WTC11 (cell line): ENCODE measurements at regions not wholly inside any gene's neighbourhood (a gene's known extent, or its start where the extent isn't known, plus 50 kb on each side); places are given as distances from the start of the nearest gene placed in this dataset.

Source experiments
- ATAC-seq: fragments of 200-7000 bp; cut with Tn5 transposase; 2 replicates; pipeline ENCODE4 v1.10.0; 2021; ENCODE audit warnings: mild to moderate bottlenecking, moderate library complexity
- CTCF ChIA-PET: fragments of 300-600 bp; sonication (Branson Sonifier 250); formaldehyde crosslinking; loops from one replicate; lab custom pipeline; 2021; ENCODE audit warnings: antibody characterized with exemption; lab: Charles Lee
- POLR2A ChIA-PET: fragments of 350-600 bp; sonication (Branson Sonifier 250); formaldehyde crosslinking; loops from one replicate; lab custom pipeline; 2021; ENCODE audit warnings: antibody characterized with exemption; lab: Charles Lee
- DNase-seq: peaks from one replicate; pipeline ENCODE4 v3.0.0; 2021; ENCODE audit warnings: low spot score
- H3K27ac Mint-ChIP-seq: 2 replicates; pipeline ENCODE4 v1.8.0; 2021; ENCODE audit warnings: mixed read lengths
- H3K27me3 Mint-ChIP-seq: 2 replicates; pipeline ENCODE4 v1.8.0; 2021; ENCODE audit warnings: low read depth, mild to moderate bottlenecking, moderate library complexity, mixed read lengths
- H3K36me3 Mint-ChIP-seq: 2 replicates; pipeline ENCODE4 v1.8.0; 2021; ENCODE audit warnings: mixed read lengths
- H3K4me1 Mint-ChIP-seq: 2 replicates; pipeline ENCODE4 v1.8.0; 2022; ENCODE audit warnings: mixed read lengths
- H3K4me3 Mint-ChIP-seq: 2 replicates; pipeline ENCODE4 v1.8.0; 2021; ENCODE audit warnings: mild to moderate bottlenecking, moderate library complexity, mixed read lengths
- H3K9me3 Mint-ChIP-seq: 2 replicates; pipeline ENCODE4 v1.8.0; 2021; ENCODE audit warnings: mixed read lengths
- ATF1 ChIP-seq: sonication (generic); formaldehyde crosslinking; IDR thresholded peaks from 2 replicates; pipeline ENCODE4 v1.8.1; 2023; ENCODE audit warnings: mild to moderate bottlenecking, moderate library complexity, missing genetic modification reagents
- E2F1 ChIP-seq: sonication (generic); formaldehyde crosslinking; IDR thresholded peaks from 2 replicates; pipeline ENCODE4 v1.8.0; 2022; ENCODE audit warnings: mild to moderate bottlenecking, missing genetic modification reagents
- GRHL2 ChIP-seq: fragments of 250-450 bp; sonication (Bioruptor Pico); IDR thresholded peaks from 2 replicates; pipeline ENCODE4 v1.8.0; 2022; ENCODE audit warnings: mild to moderate bottlenecking, moderate library complexity; ENCODE audit not compliant: insufficient replicate concordance, severe bottlenecking
- HMGA2 ChIP-seq: fragments of 250-450 bp; sonication (Bioruptor Pico); IDR thresholded peaks from 2 replicates; pipeline ENCODE4 v1.4.0; 2021; ENCODE audit warnings: mild to moderate bottlenecking, moderate library complexity
- JAZF1 ChIP-seq: fragments of 250-450 bp; sonication (Bioruptor Pico); IDR thresholded peaks from 2 replicates; pipeline ENCODE4 v1.9.0; 2021; ENCODE audit warnings: moderate library complexity, mild to moderate bottlenecking, inconsistent platforms
- SP1 ChIP-seq: sonication (generic); formaldehyde crosslinking; conservative IDR thresholded peaks from 2 replicates; pipeline ENCODE4 v1.8.1; 2022; ENCODE audit warnings: missing genetic modification reagents
- TEAD4 ChIP-seq: sonication (generic); formaldehyde crosslinking; IDR thresholded peaks from 2 replicates; pipeline ENCODE4 v1.8.0; 2022; ENCODE audit warnings: mild to moderate bottlenecking, missing genetic modification reagents
- ZMAT4 ChIP-seq: fragments of 250-450 bp; sonication (Bioruptor Pico); IDR thresholded peaks from 2 replicates; pipeline ENCODE4 v1.9.0; 2021; ENCODE audit warnings: mild to moderate bottlenecking
- ZNF121 ChIP-seq: sonication (generic); formaldehyde crosslinking; IDR thresholded peaks from 2 replicates; pipeline ENCODE4 v1.8.0; 2023; ENCODE audit warnings: missing genetic modification reagents
- ZNF317 ChIP-seq: sonication (generic); formaldehyde crosslinking; IDR thresholded peaks from 2 replicates; pipeline ENCODE4 v1.8.1; 2023; ENCODE audit warnings: low read depth, mild to moderate bottlenecking, moderate library complexity, missing genetic modification reagents, borderline replicate concordance
- ZNF396 ChIP-seq: fragments of 250-450 bp; sonication (Bioruptor Pico); IDR thresholded peaks from 2 replicates; pipeline ENCODE4 v1.8.0; 2021; ENCODE audit warnings: mild to moderate bottlenecking, moderate library complexity, borderline replicate concordance
- ZNF416 ChIP-seq: fragments of 250-450 bp; sonication (Bioruptor Pico); IDR thresholded peaks from 2 replicates; pipeline ENCODE4 v1.9.0; 2021; ENCODE audit warnings: mild to moderate bottlenecking, inconsistent platforms
- ZNF512 ChIP-seq: sonication (generic); formaldehyde crosslinking; IDR thresholded peaks from 2 replicates; pipeline ENCODE4 v1.8.1; 2022; ENCODE audit warnings: missing genetic modification reagents, borderline replicate concordance
- TF ChIP-seq, protein P1 (sequence below): fragments of 250-450 bp; sonication (Bioruptor Pico); IDR thresholded peaks from 2 replicates; pipeline ENCODE4 v1.9.0; 2021; ENCODE audit warnings: moderate library complexity, mild to moderate bottlenecking, inconsistent platforms, borderline replicate concordance
- TF ChIP-seq, protein P2 (sequence below): fragments of 200-600 bp; IDR thresholded peaks from 2 replicates; pipeline ENCODE4 v1.8.0; 2022; ENCODE audit warnings: antibody characterized with exemption
- TF ChIP-seq, protein P3 (sequence below): sonication (generic); formaldehyde crosslinking; IDR thresholded peaks from 2 replicates; pipeline ENCODE4 v1.8.0; 2022; ENCODE audit warnings: missing genetic modification reagents
- TF ChIP-seq, protein P4 (sequence below): sonication (generic); formaldehyde crosslinking; IDR thresholded peaks from 2 replicates; pipeline ENCODE4 v1.8.1; 2023; ENCODE audit warnings: mild to moderate bottlenecking, missing genetic modification reagents, moderate library complexity
- TF ChIP-seq, protein P5 (sequence below): fragments of 250-450 bp; sonication (Bioruptor Pico); IDR thresholded peaks from 2 replicates; pipeline ENCODE4 v1.8.0; 2021; ENCODE audit warnings: mild to moderate bottlenecking
- TF ChIP-seq, protein P6 (sequence below): sonication (generic); formaldehyde crosslinking; IDR thresholded peaks from 2 replicates; pipeline ENCODE4 v1.8.1; 2023; ENCODE audit warnings: mild to moderate bottlenecking, moderate library complexity, missing genetic modification reagents

DNA sequence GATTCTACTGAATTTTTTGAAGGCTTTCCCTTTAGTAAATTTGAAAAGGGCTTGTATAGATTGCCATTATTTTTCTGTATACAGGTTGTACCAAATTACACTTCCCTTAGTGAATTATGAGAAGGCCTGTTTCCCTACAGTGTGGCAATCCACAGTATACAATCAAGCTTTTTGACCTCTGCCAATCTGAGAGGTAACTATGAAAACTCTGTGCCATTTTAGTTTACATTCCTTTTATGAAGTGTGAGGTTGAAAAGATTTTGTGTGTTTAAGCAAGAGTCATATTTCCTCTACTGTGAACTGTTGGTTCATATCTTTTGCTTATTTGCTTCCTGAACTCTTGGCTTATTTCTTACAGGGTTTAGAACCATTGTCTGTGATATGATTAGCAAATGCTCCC, 432.5 kb downstream of the KCNA4 start:
- no peaks in the 10 kb centered on the region for H3K4me1 Mint-ChIP-seq

GRCh38 chr11:29578806-29579205, 438.0 kb downstream of the KCNA4 start:
- no peak for DNase-seq
- Mint-ChIP-seq H3K36me3 (peaks cover 5% of the 10 kb centered on the region; the same call in 1 of the 2 replicates), H3K27me3 (no peaks in the 10 kb centered on the region), H3K4me1 (peaks cover 9% of the 10 kb centered on the region), H3K4me3 (no peak overlapping the region), H3K9me3 (peaks cover 17% of the 10 kb centered on the region), H3K27ac (no peak overlapping the region)
- ATAC-seq, result no peak
- POLR2A ChIA-PET, result interaction anchor here (0.6 kb wide), 1 partner anchor 103 kb away, joined by 5 read pairs; no protein-coding TSS in a partner anchor
- CTCF ChIA-PET, result no interaction called here
- TF ChIP-seq, protein P1, sequence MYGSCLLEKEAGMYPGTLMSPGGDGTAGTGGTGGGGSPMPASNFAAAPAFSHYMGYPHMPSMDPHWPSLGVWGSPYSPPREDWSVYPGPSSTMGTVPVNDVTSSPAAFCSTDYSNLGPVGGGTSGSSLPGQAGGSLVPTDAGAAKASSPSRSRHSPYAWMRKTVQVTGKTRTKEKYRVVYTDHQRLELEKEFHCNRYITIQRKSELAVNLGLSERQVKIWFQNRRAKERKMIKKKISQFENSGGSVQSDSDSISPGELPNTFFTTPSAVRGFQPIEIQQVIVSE (CRISPR knock-in tag), result no peak
- TF ChIP-seq, protein P2, sequence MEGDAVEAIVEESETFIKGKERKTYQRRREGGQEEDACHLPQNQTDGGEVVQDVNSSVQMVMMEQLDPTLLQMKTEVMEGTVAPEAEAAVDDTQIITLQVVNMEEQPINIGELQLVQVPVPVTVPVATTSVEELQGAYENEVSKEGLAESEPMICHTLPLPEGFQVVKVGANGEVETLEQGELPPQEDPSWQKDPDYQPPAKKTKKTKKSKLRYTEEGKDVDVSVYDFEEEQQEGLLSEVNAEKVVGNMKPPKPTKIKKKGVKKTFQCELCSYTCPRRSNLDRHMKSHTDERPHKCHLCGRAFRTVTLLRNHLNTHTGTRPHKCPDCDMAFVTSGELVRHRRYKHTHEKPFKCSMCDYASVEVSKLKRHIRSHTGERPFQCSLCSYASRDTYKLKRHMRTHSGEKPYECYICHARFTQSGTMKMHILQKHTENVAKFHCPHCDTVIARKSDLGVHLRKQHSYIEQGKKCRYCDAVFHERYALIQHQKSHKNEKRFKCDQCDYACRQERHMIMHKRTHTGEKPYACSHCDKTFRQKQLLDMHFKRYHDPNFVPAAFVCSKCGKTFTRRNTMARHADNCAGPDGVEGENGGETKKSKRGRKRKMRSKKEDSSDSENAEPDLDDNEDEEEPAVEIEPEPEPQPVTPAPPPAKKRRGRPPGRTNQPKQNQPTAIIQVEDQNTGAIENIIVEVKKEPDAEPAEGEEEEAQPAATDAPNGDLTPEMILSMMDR, result no peak
- TF ChIP-seq TEAD4 (CRISPR knock-in tag) (no peak), GRHL2 (CRISPR knock-in tag) (no peak), ZNF512 (no peak), E2F1 (no peak), ZNF317 (CRISPR knock-in tag) (no peak), ZNF396 (no peak), ZNF416 (CRISPR knock-in tag) (no peak), ZNF121 (CRISPR knock-in tag) (no peak), ATF1 (no peak)
- TF ChIP-seq, protein P3, sequence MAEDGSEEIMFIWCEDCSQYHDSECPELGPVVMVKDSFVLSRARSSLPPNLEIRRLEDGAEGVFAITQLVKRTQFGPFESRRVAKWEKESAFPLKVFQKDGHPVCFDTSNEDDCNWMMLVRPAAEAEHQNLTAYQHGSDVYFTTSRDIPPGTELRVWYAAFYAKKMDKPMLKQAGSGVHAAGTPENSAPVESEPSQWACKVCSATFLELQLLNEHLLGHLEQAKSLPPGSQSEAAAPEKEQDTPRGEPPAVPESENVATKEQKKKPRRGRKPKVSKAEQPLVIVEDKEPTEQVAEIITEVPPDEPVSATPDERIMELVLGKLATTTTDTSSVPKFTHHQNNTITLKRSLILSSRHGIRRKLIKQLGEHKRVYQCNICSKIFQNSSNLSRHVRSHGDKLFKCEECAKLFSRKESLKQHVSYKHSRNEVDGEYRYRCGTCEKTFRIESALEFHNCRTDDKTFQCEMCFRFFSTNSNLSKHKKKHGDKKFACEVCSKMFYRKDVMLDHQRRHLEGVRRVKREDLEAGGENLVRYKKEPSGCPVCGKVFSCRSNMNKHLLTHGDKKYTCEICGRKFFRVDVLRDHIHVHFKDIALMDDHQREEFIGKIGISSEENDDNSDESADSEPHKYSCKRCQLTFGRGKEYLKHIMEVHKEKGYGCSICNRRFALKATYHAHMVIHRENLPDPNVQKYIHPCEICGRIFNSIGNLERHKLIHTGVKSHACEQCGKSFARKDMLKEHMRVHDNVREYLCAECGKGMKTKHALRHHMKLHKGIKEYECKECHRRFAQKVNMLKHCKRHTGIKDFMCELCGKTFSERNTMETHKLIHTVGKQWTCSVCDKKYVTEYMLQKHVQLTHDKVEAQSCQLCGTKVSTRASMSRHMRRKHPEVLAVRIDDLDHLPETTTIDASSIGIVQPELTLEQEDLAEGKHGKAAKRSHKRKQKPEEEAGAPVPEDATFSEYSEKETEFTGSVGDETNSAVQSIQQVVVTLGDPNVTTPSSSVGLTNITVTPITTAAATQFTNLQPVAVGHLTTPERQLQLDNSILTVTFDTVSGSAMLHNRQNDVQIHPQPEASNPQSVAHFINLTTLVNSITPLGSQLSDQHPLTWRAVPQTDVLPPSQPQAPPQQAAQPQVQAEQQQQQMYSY (CRISPR knock-in tag), result no peak
- TF ChIP-seq, protein P4, sequence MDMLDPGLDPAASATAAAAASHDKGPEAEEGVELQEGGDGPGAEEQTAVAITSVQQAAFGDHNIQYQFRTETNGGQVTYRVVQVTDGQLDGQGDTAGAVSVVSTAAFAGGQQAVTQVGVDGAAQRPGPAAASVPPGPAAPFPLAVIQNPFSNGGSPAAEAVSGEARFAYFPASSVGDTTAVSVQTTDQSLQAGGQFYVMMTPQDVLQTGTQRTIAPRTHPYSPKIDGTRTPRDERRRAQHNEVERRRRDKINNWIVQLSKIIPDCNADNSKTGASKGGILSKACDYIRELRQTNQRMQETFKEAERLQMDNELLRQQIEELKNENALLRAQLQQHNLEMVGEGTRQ (CRISPR knock-in tag), result no peak

More for the DNA sequence above, 432.5 kb downstream of the KCNA4 start:
- TF ChIP-seq, protein P5, sequence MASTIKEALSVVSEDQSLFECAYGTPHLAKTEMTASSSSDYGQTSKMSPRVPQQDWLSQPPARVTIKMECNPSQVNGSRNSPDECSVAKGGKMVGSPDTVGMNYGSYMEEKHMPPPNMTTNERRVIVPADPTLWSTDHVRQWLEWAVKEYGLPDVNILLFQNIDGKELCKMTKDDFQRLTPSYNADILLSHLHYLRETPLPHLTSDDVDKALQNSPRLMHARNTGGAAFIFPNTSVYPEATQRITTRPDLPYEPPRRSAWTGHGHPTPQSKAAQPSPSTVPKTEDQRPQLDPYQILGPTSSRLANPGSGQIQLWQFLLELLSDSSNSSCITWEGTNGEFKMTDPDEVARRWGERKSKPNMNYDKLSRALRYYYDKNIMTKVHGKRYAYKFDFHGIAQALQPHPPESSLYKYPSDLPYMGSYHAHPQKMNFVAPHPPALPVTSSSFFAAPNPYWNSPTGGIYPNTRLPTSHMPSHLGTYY, result no peak
- TF ChIP-seq, protein P6, sequence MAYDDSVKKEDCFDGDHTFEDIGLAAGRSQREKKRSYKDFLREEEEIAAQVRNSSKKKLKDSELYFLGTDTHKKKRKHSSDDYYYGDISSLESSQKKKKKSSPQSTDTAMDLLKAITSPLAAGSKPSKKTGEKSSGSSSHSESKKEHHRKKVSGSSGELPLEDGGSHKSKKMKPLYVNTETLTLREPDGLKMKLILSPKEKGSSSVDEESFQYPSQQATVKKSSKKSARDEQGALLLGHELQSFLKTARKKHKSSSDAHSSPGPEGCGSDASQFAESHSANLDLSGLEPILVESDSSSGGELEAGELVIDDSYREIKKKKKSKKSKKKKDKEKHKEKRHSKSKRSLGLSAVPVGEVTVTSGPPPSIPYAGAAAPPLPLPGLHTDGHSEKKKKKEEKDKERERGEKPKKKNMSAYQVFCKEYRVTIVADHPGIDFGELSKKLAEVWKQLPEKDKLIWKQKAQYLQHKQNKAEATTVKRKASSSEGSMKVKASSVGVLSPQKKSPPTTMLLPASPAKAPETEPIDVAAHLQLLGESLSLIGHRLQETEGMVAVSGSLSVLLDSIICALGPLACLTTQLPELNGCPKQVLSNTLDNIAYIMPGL (CRISPR knock-in tag), result no peak
- TF ChIP-seq JAZF1 (CRISPR knock-in tag), result no peak
- no peak for TF ChIP-seq SP1
- no peak for TF ChIP-seq HMGA2 (CRISPR knock-in tag)
- no peak for TF ChIP-seq TEAD4 (CRISPR knock-in tag)
- no peak for TF ChIP-seq ATF1
- TF ChIP-seq ZMAT4, result no peak
- TF ChIP-seq ZNF416 (CRISPR knock-in tag), result no peak
- TF ChIP-seq, all 79 proteins: peak for 0
- no peak for ATAC-seq
- DNase-seq, result no peak
- POLR2A ChIA-PET, result no interaction called here
- peaks cover 12% of the 10 kb centered on the region for H3K9me3 Mint-ChIP-seq
- H3K4me3 Mint-ChIP-seq, result no peak overlapping the region
- H3K36me3 Mint-ChIP-seq, result peaks cover 5% of the 10 kb centered on the region; the same call in 1 of the 2 replicates
- no peaks in the 10 kb centered on the region for H3K27me3 Mint-ChIP-seq
- CTCF ChIA-PET, result no interaction called here
- H3K27ac Mint-ChIP-seq, result no peak overlapping the region
